Dermis microvascular lymphatic vessel endothelial cell (primary cell): ENCODE measurements at regions not wholly inside any gene's neighbourhood (a gene's known extent, or its start where the extent isn't known, plus 50 kb on each side); places are given as distances from the start of the nearest gene placed in this dataset.

ENCODE experiments used
- DNase-seq, 2 donors: peaks; one replicate each; pipeline versions ENCODE4 v3.0.0 to v3.0.0-alpha.2; 2010; ENCODE audit warnings: low read depth in 2 of 2

GRCh38 chr4:23333946-23334878 lies 555.6 kb downstream of the PPARGC1A start:
- DNase-seq, result no peak

- DNase-seq, result no peak
These were observed 556.3 kb downstream of the PPARGC1A start for GRCh38 chr4:23333556-23333945.

GRCh38 chr4:23332313-23332712 lies 557.5 kb downstream of the PPARGC1A start:
- DNase-seq, result no peak

- no peak for DNase-seq
These were observed 562.7 kb downstream of the PPARGC1A start for GRCh38 chr4:23327120-23327519.

GRCh38 chr4:23324021-23324690 lies 565.7 kb downstream of the PPARGC1A start:
- no peak for DNase-seq

GRCh38 chr4:23323436-23323835 lies 566.4 kb downstream of the PPARGC1A start:
- DNase-seq, result no peak

- DNase-seq, result no peak
These were observed 567.1 kb downstream of the PPARGC1A start for GRCh38 chr4:23322732-23323131.

GRCh38 chr4:23320931-23321587 lies 568.8 kb downstream of the PPARGC1A start:
- no peak for DNase-seq

- no peak for DNase-seq
These were observed 577.2 kb downstream of the PPARGC1A start for GRCh38 chr4:23312686-23313085.

- no peak for DNase-seq
These were observed 577.9 kb downstream of the PPARGC1A start for GRCh38 chr4:23311983-23312382.

GRCh38 chr4:23305026-23305425 lies 584.8 kb downstream of the PPARGC1A start:
- no peak for DNase-seq

GRCh38 chr4:23298371-23298770 lies 591.5 kb downstream of the PPARGC1A start:
- DNase-seq, result no peak

GRCh38 chr4:23297327-23297726 lies 592.5 kb downstream of the PPARGC1A start:
- no peak for DNase-seq

- no peak for DNase-seq
These were observed 598.4 kb downstream of the GBA3 start for GRCh38 chr4:23291139-23291538.

- peak in 1 of 2 donors; percentile 2 for DNase-seq
These were observed 597.9 kb downstream of the GBA3 start for GRCh38 chr4:23290656-23291055.

GRCh38 chr4:23279377-23279986 lies 586.7 kb downstream of the GBA3 start:
- no peak for DNase-seq

- DNase-seq, result no peak
These were observed 586.1 kb downstream of the GBA3 start for GRCh38 chr4:23278845-23279244.

- DNase-seq, result no peak
These were observed 583.3 kb downstream of the GBA3 start for GRCh38 chr4:23276076-23276475.

GRCh38 chr4:23269566-23269965 lies 576.8 kb downstream of the GBA3 start:
- no peak for DNase-seq

GRCh38 chr4:23268072-23268771 lies 575.5 kb downstream of the GBA3 start:
- DNase-seq, result no peak

GRCh38 chr4:23266401-23266800 lies 573.7 kb downstream of the GBA3 start:
- no peak for DNase-seq
